ENCODE measurements at regions not wholly inside any gene's neighbourhood (a gene's known extent, or its start where the extent isn't known, plus 50 kb on each side); places are given as distances from the start of the nearest gene placed in this dataset.

DNA sequence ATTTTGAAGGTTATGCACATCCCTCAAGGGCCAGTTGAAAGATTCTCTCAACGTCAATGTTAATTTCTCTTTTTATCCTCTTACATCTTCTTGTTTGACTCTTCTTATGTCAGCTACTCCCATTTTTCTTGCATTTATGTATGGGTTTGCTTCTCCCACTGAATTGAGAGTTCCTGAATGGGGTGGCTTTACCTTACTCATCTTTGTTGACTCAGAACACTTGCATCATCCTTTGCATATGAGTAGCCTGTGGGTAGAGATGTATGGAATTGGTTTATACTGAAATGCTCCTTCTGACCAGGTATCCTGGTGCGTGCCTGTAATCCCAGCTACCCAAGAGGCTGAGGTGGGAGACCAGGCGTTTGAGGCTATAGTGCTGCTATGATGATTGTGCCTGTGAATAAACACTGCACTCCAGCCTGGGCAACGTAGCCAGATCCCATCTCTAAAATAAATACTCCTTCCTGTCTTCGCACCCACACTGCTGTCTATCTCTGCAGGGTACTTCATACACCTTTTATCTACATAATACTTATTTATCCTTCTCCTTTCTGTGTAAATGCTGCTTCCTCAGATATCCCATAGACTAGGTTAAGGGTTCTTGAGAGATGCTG lies 123.6 kb upstream of the DPH6 start:
- Mint-ChIP-seq H3K9me3 (peaks cover 0 to 2% of the 10 kb centered on the region in 2 donors), H3K27ac (no peak overlapping the region), H3K4me1 (ENCODE audit: low read depth) (peaks cover 7% of the 10 kb centered on the region), H3K4me3 (no peak overlapping the region), H3K27me3 (ENCODE audit: low read depth) (no peaks in the 10 kb centered on the region), H3K36me3 (ENCODE audit: insufficient read depth in 2 of 2) (no peaks in the 10 kb centered on the region)
- ATAC-seq (replicated peaks in 1 of 2) (no peak), DNase-seq (no peak)

DNA sequence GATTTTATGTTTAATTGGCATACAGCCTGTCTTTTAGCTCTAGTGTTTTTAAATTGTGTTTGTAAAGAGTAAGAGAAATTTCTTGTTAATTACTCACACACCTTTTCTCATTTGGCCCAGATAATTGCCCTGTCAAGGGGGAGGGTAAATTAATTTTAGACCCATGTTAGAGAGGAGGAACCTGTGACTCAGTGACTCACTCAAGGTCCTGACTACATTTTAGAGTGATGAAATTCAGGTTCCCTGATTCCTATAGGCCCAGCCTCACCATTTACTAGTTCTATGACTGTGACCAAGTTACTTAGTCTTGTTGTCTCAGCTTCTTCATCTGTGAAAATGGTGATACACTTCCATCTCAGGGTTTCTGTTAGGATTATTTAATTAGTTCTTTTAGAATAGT lies 125.2 kb upstream of the DPH6 start:
- Mint-ChIP-seq H3K36me3 (ENCODE audit: insufficient read depth in 2 of 2) (no peaks in the 10 kb centered on the region), H3K4me3 (no peak overlapping the region), H3K4me1 (ENCODE audit: low read depth) (peaks cover 7% of the 10 kb centered on the region), H3K9me3 (peaks cover 0 to 2% of the 10 kb centered on the region in 2 donors), H3K27ac (no peak overlapping the region), H3K27me3 (ENCODE audit: low read depth) (no peaks in the 10 kb centered on the region)
- no peak for DNase-seq
- ATAC-seq (replicated peaks in 1 of 2): no peak

DNA sequence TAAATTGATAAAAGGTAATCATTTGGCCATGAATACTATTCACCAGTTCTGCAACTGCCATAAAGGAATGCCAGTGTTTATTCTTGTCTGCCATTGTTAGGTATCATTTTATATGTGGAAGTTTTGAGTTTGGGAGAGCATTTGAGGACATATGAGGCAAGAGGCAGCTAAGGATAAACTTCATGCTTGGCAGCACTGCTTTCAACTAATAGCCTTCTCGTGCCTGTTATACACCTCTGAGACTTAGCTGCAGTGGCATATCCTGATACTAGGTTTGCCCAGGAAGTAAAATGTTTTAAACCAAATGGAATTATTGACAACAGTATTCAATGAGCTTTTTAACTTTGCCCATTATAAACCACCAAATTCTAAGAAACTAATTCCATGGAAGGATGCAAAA lies 126.0 kb upstream of the DPH6 start:
- Mint-ChIP-seq H3K27me3 (ENCODE audit: low read depth) (no peaks in the 10 kb centered on the region), H3K4me3 (no peak overlapping the region), H3K27ac (no peak overlapping the region), H3K36me3 (ENCODE audit: insufficient read depth in 2 of 2) (no peaks in the 10 kb centered on the region), H3K9me3 (peaks cover 0 to 2% of the 10 kb centered on the region in 2 donors), H3K4me1 (ENCODE audit: low read depth) (peaks cover 7% of the 10 kb centered on the region)
- DNase-seq: no peak
- ATAC-seq (replicated peaks in 1 of 2): no peak

DNA sequence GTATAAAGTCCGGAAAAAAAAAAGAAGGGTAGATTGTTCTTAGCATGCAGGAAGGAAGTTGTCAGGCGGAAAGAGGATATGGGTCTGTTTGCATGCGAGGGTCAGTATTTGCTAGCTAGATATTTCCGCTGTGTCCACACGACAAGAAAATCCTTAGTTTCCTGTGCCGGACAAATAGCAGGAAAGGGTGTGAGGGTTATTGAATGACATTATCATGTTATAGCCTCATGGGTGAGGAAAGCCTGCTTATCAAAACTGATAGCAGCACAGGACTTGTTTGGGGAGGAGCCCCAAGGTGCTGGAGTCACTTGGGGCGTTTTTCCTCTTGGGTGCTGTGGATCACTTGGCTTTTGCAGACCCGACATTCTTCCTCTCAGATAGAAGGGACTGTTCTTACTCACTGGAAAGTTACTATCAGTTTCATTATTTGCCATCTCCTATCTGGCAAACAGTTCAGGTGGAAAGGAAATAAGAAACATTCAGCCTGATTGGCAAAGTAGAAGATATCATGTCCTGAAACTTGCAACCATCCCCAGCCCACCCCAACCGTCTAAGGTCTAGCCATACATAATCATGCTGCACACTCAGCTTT lies 127.2 kb upstream of the DPH6 start:
- no peak overlapping the region for H3K27ac Mint-ChIP-seq
- peak overlapping the region; percentile 47 to 81 for H3K4me3 Mint-ChIP-seq
- peaks cover 7% of the 10 kb centered on the region for H3K4me1 Mint-ChIP-seq (ENCODE audit: low read depth)

DNA sequence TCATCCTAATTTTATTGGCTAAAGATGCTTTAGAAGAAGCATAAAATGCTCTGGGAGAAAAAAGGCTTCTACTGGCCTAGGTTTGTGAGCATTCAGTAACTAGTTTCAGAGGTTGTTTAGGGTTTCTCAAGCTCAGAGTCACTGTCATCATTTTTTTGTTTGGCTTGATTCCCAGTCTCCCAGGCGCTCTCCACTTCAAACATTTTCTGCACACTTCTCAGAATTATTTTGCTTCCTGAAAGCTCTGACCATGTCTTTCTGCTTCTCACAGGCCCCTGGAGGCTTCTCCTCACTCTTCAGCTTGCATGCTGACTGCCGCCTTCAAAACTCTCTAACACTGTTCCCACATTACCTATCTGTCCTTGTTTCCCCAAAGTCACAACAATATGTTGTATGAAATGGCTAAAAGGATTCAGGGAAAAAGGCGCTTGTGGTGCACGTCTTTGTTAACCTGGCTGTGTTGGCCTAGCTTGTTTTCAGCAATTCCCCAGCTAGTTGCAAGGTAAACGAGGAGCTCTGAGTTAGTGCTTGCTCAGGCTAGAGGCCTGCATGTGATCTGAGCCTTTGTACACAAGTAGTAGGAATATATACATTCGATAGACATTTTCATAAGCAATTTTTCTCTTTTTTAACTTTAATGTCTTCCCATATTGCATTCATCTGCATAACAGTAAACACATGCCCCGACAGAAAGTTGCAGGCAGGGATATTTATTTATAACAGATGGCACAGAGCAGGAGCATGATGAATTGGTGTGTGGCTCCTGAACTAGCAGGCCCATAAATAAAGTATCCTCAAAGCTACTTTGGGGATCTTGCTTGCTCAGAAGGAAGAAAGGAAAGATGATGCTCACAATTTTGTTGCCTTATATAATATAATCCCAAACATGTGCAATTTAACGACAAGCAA lies 129.2 kb upstream of the DPH6 start:
- Mint-ChIP-seq H3K4me1 (ENCODE audit: low read depth) (peaks cover 7% of the 10 kb centered on the region), H3K27me3 (ENCODE audit: low read depth) (no peaks in the 10 kb centered on the region), H3K27ac (no peak overlapping the region), H3K4me3 (no peak overlapping the region), H3K9me3 (no peaks in the 10 kb centered on the region), H3K36me3 (ENCODE audit: insufficient read depth in 2 of 2) (no peaks in the 10 kb centered on the region)
- ATAC-seq (replicated peaks in 1 of 2) (no peak), DNase-seq (no peak)

More for the DNA sequence above, 127.2 kb upstream of the DPH6 start:
- ATAC-seq (replicated peaks in 1 of 2): peak; percentile 49 to 83
- H3K9me3 Mint-ChIP-seq: peaks cover 0 to 2% of the 10 kb centered on the region in 2 donors
- peak; percentile 0 for DNase-seq
- no peaks in the 10 kb centered on the region for H3K27me3 Mint-ChIP-seq (ENCODE audit: low read depth)
- H3K36me3 Mint-ChIP-seq (ENCODE audit: insufficient read depth in 2 of 2): no peaks in the 10 kb centered on the region

DNA sequence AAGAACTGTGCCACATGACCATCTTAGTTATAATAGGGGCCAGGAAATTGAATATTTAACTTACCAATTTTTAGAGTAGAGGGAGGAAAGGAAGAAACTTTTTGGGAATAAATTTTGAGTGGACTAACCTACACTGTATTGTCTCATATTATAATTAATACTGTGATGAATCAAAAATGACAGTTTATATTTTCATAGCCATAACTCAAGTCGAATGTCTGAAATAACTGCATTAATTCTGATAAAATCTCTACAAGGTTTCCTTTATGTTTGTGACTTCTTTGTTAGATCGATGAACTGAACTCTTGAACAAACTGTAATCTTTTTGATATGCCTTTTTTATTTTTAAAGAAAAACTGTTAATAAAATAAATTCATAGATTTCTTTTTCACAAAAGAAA lies 132.8 kb upstream of the DPH6 start:
- H3K4me3 Mint-ChIP-seq: no peak overlapping the region
- DNase-seq (no peak), ATAC-seq (replicated peaks in 1 of 2) (no peak)
- H3K36me3 Mint-ChIP-seq (ENCODE audit: insufficient read depth in 2 of 2): no peaks in the 10 kb centered on the region
- H3K4me1 Mint-ChIP-seq (ENCODE audit: low read depth): no peaks in the 10 kb centered on the region
- H3K27me3 Mint-ChIP-seq (ENCODE audit: low read depth): no peaks in the 10 kb centered on the region
- no peaks in the 10 kb centered on the region for H3K9me3 Mint-ChIP-seq
- no peak overlapping the region for H3K27ac Mint-ChIP-seq

DNA sequence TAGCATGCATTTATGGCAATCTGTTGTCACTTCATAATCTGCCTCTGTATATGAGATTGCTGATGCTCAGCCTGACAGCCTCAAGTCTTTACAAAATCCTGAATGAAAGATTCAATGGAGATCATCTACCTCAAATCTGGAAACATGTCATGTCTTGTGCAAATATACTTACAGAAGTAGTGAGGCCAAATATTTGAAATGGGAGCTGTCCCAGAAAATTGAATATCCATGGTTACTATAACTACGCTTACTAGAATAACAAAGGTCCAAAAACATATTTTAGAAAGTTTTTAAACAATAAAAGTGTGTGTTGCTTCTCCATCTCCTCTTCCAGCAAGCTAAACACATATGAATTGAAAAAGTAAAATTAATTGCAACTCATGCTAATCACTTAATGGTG lies 133.2 kb upstream of the DPH6 start:
- Mint-ChIP-seq H3K4me3 (no peak overlapping the region), H3K4me1 (ENCODE audit: low read depth) (no peaks in the 10 kb centered on the region)
- no peak for ATAC-seq (replicated peaks in 1 of 2)

DNA sequence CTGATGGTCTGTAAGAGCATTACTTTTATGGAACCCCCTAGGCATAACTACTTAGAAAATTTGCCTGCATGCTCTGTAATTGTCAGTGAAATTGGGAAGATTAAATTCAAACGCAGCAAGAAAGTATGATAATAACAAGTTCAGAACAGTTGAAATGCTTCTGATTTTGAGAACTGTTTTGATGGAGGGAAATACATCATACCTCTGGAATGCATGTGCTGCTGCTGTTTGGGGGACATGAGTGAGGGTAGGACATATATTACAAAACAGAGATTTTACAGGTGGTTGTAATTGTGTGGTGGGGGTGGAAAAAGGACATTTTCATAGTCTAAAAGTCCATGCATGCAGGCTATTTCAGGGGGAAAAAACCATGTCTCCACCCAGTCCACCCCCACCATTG lies 135.0 kb upstream of the DPH6 start:
- no peak for ATAC-seq (replicated peaks in 1 of 2)

More for the DNA sequence above, 133.2 kb upstream of the DPH6 start:
- DNase-seq: no peak
- H3K9me3 Mint-ChIP-seq: no peaks in the 10 kb centered on the region
- no peaks in the 10 kb centered on the region for H3K27me3 Mint-ChIP-seq (ENCODE audit: low read depth)
- H3K36me3 Mint-ChIP-seq (ENCODE audit: insufficient read depth in 2 of 2): no peaks in the 10 kb centered on the region
- H3K27ac Mint-ChIP-seq: no peak overlapping the region

DNA sequence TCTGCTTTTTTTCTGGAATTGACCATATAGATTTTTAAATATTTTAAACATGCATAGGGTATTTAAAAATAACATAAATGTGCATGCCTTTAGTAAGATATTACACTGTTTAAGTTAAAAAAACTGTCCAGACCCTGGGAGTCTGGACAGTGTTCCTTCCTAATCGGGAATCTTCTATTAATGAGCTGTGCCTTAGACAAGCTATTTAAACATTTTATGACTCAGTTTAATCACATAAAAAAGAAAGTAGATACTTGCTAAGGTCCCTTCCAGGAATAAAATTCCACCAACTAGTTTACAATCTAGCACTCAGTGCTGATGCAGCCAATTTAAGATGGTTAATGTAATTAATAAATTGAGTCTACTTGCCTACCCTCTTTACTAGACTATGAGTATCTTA lies 140.4 kb upstream of the DPH6 start:
- no peaks in the 10 kb centered on the region for H3K9me3 Mint-ChIP-seq
- no peaks in the 10 kb centered on the region for H3K36me3 Mint-ChIP-seq (ENCODE audit: insufficient read depth in 2 of 2)
- H3K27me3 Mint-ChIP-seq (ENCODE audit: low read depth): peaks cover 14% of the 10 kb centered on the region
- H3K4me1 Mint-ChIP-seq (ENCODE audit: low read depth): no peaks in the 10 kb centered on the region
- no peak overlapping the region for H3K4me3 Mint-ChIP-seq
- DNase-seq (no peak), ATAC-seq (replicated peaks in 1 of 2) (no peak)
- H3K27ac Mint-ChIP-seq: no peak overlapping the region

More for the DNA sequence above, 135.0 kb upstream of the DPH6 start:
- no peak overlapping the region for H3K27ac Mint-ChIP-seq
- no peaks in the 10 kb centered on the region for H3K4me1 Mint-ChIP-seq (ENCODE audit: low read depth)
- DNase-seq: no peak
- no peaks in the 10 kb centered on the region for H3K27me3 Mint-ChIP-seq (ENCODE audit: low read depth)
- H3K36me3 Mint-ChIP-seq (ENCODE audit: insufficient read depth in 2 of 2): no peaks in the 10 kb centered on the region
- H3K4me3 Mint-ChIP-seq: no peak overlapping the region
- no peaks in the 10 kb centered on the region for H3K9me3 Mint-ChIP-seq

DNA sequence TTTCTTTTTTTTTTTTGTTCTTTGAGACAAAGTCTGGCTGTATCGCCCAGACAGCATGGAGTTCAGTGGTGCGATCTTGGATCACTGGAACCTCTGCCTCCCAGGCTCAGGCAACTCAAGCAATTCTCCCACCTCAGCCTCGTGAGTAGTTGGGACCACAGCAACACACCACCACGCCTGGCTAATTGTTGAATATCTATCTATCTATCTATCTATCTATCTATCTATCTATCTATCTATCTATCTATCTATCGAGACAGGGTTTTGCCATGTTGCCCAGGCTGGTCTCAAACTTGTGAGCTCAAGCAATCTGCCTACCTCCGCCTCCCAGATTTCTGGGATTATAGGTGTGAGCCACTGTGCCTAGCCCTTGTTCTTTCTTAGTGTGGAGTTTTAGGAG lies 143.3 kb upstream of the DPH6 start:
- DNase-seq (no peak), ATAC-seq (replicated peaks in 1 of 2) (no peak)
- H3K27ac Mint-ChIP-seq: no peak overlapping the region
- peaks cover 14% of the 10 kb centered on the region for H3K27me3 Mint-ChIP-seq (ENCODE audit: low read depth)
- H3K36me3 Mint-ChIP-seq (ENCODE audit: insufficient read depth in 2 of 2): no peaks in the 10 kb centered on the region
- no peaks in the 10 kb centered on the region for H3K9me3 Mint-ChIP-seq
- no peak overlapping the region for H3K4me3 Mint-ChIP-seq
- no peaks in the 10 kb centered on the region for H3K4me1 Mint-ChIP-seq (ENCODE audit: low read depth)

DNA sequence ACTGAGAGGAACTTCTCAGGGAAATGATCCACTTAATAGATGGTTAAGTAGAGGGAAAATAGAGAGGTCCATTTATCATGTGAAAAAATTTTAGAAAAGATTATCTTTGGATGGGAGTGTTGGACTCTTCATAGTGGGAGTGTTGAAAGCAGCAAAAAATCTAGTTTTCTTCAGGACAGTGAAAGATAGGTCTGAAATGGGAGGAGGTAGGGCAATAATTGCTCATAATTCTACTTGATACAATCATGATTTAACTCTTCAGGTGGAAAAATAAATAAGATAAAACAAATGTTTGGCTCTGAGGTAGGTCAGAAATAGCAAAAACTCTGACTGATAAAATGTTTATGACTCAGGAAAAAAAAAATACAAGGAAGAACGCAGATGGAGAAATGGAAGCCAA lies 144.1 kb upstream of the DPH6 start:
- Mint-ChIP-seq H3K27me3 (ENCODE audit: low read depth) (peaks cover 14% of the 10 kb centered on the region), H3K9me3 (no peaks in the 10 kb centered on the region), H3K4me3 (no peak overlapping the region), H3K36me3 (ENCODE audit: insufficient read depth in 2 of 2) (no peaks in the 10 kb centered on the region), H3K27ac (no peak overlapping the region), H3K4me1 (ENCODE audit: low read depth) (no peaks in the 10 kb centered on the region)
- ATAC-seq (replicated peaks in 1 of 2): no peak
- DNase-seq: no peak

DNA sequence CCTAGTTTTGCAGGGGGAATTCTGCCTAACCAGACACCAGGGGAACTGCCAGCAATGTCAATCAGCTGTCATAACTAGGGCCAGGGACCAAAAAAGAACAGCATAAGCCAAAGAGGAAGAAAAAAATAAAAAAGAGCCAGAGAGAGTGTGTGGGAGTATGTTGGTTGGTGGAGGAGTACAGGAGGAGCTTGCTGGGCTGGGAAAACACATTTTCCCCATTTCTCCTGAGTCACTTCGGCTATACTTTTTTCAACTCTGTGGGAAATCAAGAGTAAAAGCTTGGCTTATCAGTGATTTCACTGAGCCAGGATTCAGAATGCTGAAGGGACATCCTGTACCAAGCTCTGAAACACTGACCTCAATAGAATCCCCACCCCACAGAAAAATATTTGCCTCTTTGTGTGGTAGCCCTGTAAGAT lies 144.7 kb upstream of the DPH6 start:
- no peak overlapping the region for H3K4me3 Mint-ChIP-seq
- no peaks in the 10 kb centered on the region for H3K36me3 Mint-ChIP-seq (ENCODE audit: insufficient read depth in 2 of 2)
- H3K9me3 Mint-ChIP-seq: no peaks in the 10 kb centered on the region
- H3K27ac Mint-ChIP-seq: no peak overlapping the region
- peaks cover 14% of the 10 kb centered on the region for H3K27me3 Mint-ChIP-seq (ENCODE audit: low read depth)
- DNase-seq (no peak), ATAC-seq (replicated peaks in 1 of 2) (no peak)
- H3K4me1 Mint-ChIP-seq (ENCODE audit: low read depth): no peaks in the 10 kb centered on the region

DNA sequence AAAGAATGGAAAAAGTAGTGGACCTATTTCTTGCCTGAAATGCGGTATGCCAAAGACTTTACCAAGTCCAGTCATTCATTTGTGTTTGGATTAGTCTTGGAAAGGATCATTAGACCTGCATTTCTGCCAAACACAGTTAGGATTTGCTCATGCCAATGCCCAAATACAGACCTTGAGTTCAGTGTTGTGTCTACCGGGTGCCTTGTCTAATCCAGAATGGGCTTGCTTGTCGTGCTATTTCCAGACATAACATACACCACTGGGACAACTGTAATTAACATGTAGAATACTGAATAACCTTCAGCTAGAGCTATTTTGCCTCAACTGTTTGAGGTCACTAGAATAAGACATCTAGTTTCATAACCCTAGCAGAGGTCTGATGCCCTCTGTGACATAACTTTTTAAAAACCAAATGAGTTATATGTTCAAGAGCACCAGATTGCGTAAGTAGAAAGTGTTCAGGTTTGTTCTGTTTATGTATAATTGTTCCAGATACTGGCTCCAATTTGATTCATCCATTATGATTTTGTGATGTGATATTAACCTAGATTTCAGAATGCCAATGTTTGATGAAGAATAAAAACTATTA lies 145.3 kb upstream of the DPH6 start:
- Mint-ChIP-seq H3K36me3 (ENCODE audit: insufficient read depth in 2 of 2) (no peaks in the 10 kb centered on the region), H3K4me1 (ENCODE audit: low read depth) (no peaks in the 10 kb centered on the region), H3K4me3 (no peak overlapping the region), H3K9me3 (no peaks in the 10 kb centered on the region), H3K27ac (no peak overlapping the region), H3K27me3 (ENCODE audit: low read depth) (peaks cover 14% of the 10 kb centered on the region)
- DNase-seq (no peak), ATAC-seq (replicated peaks in 1 of 2) (no peak)
